ENCODE measurements at regions not wholly inside any gene's neighbourhood (a gene's known extent, or its start where the extent isn't known, plus 50 kb on each side); places are given as distances from the start of the nearest gene placed in this dataset.

DNA sequence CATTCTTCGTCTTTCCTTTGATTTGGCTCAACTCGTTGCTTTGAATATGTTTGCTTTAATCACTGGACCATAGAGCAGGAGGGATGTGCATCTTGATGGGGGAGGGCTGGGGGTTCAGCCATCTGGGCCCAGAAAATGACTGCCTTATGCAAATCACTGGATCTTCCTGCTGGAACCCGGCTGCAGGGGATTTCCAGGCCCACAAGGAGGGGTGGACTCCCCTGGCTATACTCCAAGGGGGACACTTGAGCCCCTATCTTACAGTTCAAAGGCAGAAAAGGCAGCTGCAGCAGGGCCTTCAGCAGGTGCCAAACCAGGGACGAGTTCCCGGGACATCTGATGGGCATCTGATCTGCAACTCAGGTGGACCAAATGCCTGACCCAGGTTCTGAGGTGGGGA, 122.5 kb downstream of the DICER1 start:
- no peak for DNase-seq (ENCODE audit: low spot score)

DNA sequence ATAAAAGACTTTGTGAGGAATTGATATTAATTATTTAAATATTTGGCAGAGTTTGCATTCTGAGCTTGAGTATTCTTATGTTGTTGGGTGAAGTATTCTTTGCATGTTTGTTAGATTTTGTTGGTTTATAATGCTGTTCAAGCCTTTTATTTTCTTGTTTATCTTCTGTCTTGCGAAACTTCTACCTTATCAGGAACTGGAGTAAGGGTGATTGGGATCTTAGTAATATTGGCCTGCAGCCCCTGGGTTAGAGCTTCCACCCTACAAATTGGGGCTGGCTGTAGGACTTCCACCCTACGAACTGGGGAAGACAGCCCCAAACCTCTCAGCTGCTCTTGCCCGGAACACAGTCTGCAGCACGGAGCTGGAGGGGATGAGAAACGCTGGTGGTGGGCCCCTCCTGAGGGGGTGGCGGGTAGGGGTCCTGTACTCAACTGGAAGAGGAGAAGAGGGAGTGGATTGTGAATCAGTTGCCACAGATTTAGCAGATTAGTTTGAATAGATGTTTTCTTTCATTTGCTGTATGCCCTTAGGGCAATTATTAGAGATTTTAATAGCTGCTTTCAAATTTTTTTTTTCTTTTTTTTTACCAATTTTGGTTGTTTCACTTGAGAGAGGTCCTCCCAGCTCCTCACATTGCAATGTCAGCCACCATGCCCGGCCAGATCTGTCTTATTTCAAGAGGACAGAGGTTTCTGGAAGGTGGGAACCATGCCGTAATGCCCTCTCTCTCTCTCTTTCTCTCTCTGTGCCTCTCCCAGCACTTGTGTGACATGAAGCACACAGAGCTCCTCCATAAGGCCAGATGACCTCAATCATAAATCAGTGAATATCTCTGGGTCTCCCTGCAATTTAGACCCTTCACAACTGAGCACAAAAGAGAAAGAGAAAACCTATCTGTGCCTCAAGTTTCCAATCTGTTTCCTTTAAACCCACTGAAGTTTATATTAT, 123.4 kb downstream of the DICER1 start:
- peak; percentile 28 for DNase-seq (ENCODE audit: low spot score)

DNA sequence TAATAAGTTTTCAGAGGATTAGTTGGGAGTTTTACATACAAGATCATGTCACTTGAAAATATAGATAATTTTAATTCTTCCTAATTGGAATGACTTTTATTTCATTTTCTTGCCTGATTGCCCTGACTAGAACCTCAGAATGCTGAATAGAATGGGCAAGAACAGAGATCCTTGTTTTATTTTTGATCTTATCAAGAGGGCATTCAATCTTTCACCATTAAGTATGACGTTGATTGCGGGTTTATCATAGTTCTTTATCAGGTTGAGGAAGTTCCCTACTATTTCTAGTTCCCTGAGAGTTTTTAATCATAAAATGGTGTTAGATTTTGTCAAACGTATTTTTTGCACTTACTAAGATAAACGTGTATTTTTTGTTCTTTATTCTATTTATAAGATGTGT, 124.3 kb downstream of the DICER1 start:
- DNase-seq (ENCODE audit: low spot score) = no peak

DNA sequence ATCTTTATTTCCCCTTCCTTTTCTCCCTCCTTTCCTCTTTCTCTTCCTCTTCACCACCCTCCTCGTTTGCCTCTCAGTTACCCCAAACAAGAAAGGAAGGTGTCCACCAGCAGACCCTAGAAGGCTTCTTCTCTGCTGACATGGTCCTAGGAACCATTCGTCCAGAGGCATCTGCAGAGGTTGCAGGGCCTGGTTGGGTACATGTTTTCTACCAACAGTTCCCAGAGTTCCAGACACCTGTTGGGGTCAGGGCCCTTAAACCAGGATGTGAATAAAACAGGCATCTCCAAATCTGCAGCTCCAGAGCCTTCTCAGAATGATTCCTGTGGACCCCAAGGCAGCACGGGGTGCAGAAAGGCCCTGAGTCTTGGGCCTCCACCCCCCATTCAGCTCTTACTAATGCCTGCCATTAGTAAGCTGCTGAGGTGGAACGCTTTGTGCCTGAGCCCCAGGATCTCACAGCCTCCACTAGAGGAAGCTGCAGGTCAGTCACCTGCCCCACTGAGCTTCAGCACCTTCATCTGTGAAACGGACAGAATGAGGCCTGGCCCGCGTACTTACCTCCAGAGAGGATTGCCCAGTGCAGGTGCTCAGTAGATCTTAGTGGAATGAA, 130.4 kb downstream of the DICER1 start:
- no peak for DNase-seq (ENCODE audit: low spot score)

DNA sequence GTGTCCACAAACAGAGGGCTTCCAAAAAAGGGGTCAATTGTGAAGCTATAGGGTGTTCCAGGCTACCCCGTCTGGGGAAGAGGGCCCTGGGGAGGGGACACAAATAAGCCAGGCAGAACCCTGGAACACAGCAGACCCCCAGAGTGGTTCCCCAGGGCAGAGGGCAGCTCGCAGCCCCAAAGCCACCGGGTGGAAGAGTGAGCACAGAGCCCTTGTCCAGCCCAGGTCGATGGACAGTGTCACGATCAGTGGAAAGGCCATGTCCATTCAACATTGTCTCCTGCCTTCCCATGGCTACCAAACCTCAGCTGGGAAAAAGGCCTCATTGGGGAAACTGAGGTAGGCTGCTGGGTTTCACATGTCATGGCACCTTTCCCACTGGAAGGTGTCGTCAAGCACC, 131.4 kb downstream of the DICER1 start:
- DNase-seq (ENCODE audit: low spot score) = no peak

DNA sequence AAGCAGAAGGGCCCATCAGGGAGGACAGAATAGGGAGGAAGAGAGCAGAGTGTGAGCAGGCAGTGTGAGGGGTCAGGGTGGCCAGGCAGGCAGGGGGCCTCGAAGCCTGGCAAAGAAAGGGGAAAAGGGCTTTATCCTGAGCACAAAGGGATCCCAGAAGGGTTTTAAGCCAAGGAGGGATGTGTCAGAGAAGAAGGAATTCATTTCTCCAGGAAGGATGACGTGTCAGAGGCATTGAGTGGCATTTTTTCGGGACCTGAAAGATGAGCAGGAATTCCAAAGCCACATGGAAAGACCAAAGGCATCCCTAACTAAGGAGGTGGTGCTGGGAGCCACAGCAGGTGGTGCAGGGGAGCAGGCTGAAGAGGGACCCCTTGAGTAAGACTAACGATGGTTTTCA, 132.1 kb downstream of the DICER1 start:
- DNase-seq (ENCODE audit: low spot score) = no peak

DNA sequence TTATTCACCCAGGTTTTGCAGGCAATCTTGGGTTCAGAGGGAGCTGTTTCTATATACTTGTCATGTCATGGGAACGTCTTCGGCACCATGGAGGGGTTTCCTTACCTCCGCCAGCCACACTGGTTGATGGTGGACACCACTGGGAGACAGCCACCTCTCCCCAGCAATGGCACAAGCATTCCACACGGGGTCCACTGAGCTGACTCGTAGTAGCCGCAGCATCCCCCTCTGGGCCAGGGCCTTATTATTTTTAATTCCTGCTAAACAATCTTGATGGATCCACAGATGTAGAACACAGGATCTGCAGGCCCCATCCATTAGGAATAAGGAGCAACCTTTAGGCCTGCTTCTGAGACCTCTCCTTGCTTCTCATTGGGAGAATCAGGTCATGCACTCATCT, 132.9 kb downstream of the DICER1 start:
- no peak for DNase-seq (ENCODE audit: low spot score)

DNA sequence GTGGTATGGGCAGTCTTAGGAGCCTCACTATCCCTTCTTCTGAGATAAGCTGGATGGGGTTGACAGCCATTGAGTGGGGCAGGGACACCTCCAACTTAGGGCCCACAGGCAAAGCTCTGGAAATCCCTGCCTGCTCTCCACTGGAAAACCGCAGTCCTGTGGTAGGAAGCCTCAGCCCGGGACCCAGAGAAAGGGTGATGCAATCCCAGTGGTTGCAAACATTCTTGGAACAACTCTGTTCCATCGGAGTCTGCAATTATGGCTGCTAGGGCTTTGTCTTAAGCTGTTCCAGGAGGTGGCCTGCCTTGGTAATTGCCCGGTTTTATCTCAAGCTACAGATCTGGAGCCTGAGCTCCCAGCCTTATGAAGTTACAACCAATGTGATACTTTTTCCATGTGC, 133.4 kb downstream of the DICER1 start:
- no peak for DNase-seq (ENCODE audit: low spot score)

DNA sequence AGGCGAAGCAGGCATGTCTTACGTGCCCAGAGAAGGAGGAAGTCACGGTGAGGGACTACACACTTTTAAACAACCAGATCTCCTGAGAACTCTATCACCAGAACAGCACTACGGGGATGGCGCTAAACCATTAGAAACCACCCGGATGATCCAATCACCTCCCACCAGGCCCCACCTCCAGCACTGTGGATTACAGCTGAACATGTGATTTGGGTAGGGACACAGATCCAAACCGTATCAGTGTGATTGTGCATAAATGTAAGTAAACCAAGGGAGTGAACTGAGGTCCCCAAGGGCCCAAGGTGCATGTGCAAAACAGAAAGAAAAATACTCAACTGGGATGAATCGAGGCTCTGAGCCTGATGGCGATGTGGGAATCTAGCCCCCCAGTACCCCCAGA, 134.2 kb downstream of the DICER1 start:
- no peak for DNase-seq (ENCODE audit: low spot score)

DNA sequence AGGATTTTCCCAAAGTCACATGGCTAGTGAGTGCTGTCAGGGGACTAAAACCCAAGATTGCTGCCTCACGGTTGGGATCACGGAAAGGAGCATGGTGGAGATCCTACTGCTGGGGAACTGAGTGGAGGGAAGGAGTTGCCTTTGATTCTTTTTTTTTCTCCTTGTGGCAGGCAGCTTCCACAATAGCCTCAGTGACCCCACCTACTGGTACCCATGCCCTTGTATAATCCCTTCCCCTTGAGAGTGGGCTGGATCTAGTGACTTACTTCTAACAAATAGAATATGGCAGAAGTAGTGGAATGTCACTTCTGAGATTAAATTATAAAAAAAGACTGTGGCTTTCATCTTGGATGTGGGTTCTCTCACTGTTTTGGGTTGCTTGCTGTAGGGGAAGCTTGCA, 135.7 kb downstream of the DICER1 start:
- DNase-seq (ENCODE audit: low spot score) = no peak

DNA sequence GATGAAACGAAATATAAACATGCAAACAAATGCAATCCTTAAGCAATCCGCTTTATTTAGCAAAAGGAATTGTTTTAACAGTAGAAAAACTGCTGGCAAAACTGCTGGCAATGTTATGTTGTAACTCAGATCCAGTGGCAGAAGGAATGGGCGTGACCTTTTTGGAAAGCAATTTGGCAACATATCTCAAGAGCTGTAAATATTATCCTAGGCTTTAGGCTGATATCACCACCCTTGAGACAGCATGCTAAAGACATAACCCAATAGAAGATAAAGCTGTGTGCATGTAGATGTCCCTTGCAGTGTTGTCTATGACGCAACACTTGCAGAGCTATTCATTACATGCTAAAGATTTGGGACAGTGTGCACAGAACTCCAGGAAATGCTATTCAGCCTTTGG, 138.5 kb downstream of the DICER1 start:
- no peak for DNase-seq (ENCODE audit: low spot score)

DNA sequence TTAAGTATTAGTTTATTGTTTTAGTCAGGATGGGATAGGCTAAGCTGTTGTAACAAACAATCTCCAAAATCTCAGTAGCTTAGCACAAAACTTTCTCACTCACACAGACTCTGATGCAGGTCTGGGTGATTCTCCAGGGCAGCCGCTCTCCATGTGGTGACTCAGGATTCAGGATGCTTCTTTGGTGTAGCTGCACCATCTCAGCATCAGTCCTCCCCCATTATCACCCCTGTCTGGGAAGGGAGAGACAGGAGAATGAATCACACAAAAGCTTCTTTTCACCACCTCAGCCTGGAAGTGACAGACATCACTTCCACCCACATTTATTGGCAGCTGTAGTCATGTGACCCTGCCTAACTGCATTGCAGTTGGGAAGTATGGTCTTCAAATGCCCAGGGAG, 142.3 kb downstream of the DICER1 start:
- DNase-seq (ENCODE audit: low spot score) = no peak

DNA sequence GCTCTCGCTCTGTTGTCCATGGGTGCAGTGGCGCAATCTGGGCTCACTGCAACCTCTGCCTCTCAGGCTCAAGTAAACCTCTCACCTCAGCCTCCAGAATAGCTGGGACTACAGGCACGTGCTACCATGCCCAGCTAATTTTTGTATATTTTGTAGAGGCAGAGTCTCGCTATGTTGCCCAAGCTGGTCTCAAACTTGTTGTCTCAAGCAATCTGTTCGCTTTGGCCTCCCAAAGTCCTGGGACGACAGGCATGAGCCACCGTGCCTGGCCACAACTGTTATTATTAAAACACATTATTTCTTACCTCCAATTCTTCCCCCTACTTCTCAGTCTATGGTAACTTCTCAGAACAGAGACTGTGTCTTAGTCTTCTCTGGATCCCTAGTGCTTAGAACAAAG, 143.3 kb downstream of the DICER1 start:
- DNase-seq (ENCODE audit: low spot score) = no peak

DNA sequence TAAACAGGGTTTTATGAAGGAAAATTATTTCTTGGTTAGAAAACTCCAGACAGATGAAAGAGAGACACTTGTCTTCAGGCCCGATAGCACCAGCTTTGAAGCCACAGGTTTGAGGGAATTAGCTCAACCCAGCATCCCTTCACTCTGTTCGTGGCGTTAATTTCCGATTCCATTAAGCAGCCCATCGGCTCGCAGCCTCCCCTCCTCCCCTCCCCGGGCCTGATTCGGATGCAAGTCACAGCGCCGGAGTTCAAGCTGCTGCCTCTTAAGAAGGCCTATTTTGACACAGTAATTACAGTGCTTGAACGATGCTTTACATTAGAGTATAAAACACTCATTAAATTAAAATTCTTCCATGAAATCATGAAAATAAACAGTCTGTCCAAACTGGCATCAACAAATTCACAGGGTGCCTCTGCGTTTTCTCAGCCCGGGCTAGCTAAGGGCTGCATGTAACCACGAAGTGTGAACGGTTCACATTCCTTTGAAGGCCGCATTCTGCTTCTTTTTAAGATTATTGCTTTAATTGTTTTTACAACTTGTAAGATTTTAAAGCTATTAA, 145.8 kb downstream of the DICER1 start:
- DNase-seq (ENCODE audit: low spot score) = no peak

DNA sequence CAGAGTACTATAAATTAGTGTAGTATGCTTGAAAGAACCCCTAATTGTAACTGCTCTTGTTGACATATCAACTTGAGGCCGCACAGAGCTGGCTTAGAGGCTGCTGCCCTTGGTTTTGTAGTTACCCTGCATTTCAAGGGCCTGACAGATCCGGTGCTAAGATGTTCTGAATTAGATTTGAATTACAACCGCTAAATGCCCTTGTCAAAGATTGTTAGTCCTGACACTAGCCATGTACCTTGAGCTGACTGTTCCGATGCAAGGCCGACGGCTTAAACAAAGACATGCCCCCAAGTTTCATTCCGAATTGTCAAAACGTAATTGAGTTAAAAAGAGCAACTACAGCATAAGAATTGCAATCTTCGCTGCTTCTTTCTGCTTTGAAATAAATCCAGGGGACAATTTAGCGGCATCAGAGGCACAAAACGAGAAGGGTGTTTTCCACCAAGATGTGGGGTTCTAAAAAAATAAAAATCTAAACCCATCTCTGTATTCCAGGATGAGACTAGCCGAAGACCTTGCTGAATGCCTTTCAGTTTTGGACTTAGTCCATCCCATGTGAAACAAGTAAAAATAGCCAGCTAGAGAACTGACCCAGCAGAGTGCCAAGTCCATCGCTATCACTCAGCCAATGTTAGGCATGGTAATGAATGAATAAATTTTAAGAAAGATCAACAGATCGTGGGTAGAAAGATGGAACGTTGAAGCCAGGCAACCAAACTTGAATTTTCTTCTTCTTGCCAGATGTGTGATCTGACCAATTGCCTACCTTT, 148.7 kb downstream of the DICER1 start:
- DNase-seq (ENCODE audit: low spot score) = peak; percentile 97

DNA sequence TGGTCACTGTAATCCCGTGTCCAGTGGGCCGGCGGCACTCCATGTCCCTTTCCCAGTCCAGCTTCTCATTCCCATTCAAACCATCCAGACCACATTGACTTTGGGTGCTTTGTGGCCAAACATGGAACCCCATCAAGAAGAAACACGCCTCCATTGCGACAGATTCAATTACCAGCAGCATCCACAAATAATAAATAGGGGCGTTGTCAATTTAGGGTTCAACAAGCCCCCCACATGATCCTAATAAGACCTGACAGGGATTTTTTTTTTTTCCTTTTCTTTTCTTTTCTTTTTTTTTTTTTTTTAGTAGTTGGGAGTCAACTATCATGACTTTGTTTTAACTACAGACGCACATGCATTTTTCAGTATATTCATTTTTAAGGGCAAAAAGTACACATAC, 149.4 kb downstream of the DICER1 start:
- peak; percentile 44 for DNase-seq (ENCODE audit: low spot score)

DNA sequence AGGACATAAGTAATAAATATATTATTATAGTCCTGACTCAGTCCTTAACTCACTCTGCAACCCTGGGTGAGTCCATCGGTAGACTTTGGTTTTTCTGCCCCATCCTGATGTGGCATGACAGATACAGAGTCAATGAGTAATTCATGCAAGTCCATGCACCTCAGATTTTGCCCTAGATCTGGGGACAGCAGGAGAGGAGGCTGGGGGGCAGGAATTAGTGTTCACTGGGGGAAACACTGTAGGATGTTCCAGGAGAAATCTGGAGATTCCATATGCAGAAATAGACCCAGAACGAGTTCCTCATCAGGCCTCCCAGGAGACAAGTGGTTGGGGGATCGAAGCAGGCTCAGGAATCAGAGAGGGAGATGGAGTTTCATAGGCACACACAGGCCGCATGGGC, 150.8 kb downstream of the DICER1 start:
- DNase-seq (ENCODE audit: low spot score) = no peak

DNA sequence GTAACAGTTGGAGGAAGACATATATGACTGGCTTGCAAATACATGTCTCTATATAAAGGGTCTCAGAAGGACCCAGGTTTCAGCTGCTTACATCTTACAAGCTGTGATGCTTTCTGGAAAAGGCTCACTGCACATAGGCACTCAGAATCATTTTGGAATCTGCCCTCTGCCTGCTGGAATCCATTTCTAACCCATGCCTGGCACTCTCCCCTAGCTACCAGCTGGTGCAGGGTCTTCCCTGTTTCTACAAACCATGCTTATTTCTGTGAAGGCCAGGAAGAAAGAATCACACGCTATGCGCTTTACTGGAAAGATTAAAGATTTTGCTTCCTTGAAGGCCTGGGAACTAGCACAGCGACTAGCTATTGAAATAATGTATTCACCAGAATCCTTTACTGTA, 151.3 kb downstream of the DICER1 start:
- no peak for DNase-seq (ENCODE audit: low spot score)

DNA sequence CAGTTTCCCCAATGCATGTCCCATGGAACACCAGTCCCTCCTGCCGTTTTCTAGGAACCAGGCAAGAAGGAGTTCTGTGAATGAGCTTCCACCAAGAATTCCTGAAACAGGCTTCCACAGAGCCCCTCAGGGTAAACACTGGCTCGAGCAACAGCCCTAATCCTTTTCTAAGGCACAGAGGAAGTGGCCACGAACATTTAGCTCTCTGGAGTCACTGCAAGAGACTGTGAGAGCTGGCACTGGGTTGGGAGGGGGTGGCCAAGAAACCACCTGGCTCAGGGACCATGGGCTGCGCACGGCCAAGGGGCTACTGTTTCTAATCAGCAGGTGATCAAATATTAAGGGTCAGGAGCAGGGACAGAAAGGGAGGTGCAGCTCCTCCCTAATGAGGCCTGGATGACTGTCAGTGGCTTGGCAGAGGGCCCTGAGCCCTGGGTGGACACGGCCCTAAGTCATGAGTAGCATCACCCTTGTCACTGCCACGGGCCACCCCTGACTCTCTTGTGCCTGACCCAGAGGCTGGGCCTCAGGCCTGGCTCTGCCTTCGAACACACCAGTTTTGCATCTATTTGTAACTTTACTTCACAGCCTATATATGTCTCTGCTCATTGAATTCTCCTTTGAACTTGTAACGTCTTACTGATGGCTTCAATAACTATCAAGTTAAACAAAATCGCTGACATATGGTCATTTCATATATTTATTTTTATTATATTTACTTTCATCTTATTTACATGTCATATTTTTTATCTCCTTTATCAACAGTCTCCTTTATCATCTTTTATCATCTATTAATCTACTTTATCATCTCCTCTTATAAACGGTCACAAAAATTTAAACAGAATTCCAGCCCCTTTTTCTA, 154.0 kb downstream of the DICER1 start:
- no peak for DNase-seq (ENCODE audit: low spot score)

DNA sequence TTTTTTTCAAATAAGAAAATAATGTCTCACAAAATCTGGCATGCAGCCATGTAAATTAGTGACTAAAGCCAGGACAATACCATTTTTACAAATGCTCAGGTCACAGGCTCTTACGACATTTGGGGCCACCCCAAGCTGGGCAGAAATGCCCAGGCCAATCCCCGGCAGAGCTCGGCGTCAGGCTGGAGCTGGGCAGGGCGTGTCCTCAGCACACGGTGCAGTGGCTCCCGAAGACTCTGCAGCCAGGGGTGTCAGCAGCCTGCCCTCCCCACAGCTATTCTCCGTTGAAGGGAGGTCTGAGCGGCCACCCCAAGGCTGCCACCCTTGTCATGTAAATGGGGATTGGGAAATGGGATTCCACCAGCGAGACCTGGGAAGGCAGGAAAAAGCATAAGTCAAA, 158.6 kb downstream of the DICER1 start:
- no peak for DNase-seq (ENCODE audit: low spot score)

DNA sequence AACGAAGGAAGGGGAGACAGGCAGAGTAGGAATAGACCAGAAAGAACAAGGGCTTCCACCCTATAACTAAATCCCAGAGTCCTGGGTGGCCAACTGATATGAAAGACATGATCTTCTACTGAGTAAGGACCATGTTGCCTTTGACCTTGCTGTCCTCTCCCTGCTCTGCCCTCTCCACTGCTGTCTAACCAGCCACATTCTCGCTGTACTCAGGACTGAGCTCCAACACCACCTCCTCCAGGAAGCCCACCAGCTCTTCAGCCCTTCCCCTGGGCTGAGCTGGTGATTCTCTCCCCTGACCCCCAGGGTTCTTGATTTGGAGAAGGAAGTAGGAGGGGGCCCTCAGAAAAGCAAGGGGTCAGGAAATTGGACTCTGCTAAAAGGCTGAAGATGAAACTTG, 159.2 kb downstream of the DICER1 start:
- DNase-seq (ENCODE audit: low spot score) = no peak

Data from SK-N-DZ (cell line).